ENCODE measurements at regions not wholly inside any gene's neighbourhood (a gene's known extent, or its start where the extent isn't known, plus 50 kb on each side); places are given as distances from the start of the nearest gene placed in this dataset.

- TF ChIP-seq POLR2A (IDR thresholded peaks at IDR 0.05) (no peak), CTCF (IDR thresholded peaks at IDR 0.05) (no peak)
These were observed 74.4 kb downstream of the SEPTIN7 start for GRCh38 chr7:35875292-35875691.

Data from Peyer's patch (tissue), 4 donors.